ENCODE measurements at regions not wholly inside any gene's neighbourhood (a gene's known extent, or its start where the extent isn't known, plus 50 kb on each side); places are given as distances from the start of the nearest gene placed in this dataset.

- H3K27me3 ChIP-seq, result no peaks in the 10 kb centered on the region
- Mint-ChIP-seq H3K4me3 (no peak overlapping the region), H3K27ac (no peak overlapping the region), H3K9me3 (no peaks in the 10 kb centered on the region), H3K4me1 (peaks cover 19% of the 10 kb centered on the region), H3K36me3 (no peaks in the 10 kb centered on the region), H3K27me3 (ENCODE audit: insufficient read depth, low read depth) (peaks cover 1% of the 10 kb centered on the region)
- H2AFZ ChIP-seq (replicated peaks), result no peak overlapping the region
- H3K4me2 ChIP-seq, result no peak overlapping the region
- H3F3A ChIP-seq (ENCODE audit: low read depth), result no peaks in the 10 kb centered on the region
- no peaks in the 10 kb centered on the region for H4K20me1 ChIP-seq (ENCODE audit: low read depth)
- DNase-seq (ENCODE audit: low spot score), result no peak
- H3K4me3 ChIP-seq, result no peak overlapping the region
- no peaks in the 10 kb centered on the region for H3K79me2 ChIP-seq (ENCODE audit: low read depth)
- H3K9ac ChIP-seq, result no peak overlapping the region
- no peaks in the 10 kb centered on the region for H3K36me3 ChIP-seq
- TF ChIP-seq EZH2phosphoT487 (IDR thresholded peaks at IDR 0.05) (no peak), EZH2 (IDR thresholded peaks at IDR 0.05) (no peak), CTCF (IDR thresholded peaks at IDR 0.05) (no peak)
- no peaks in the 10 kb centered on the region for H3K4me1 ChIP-seq
- no peaks in the 10 kb centered on the region for H3K9me3 ChIP-seq (ENCODE audit: low read depth)
- H3K27ac ChIP-seq, result no peak overlapping the region
These were observed 261.0 kb downstream of the CDH26 start for GRCh38 chr20:60219231-60219630.

GRCh38 chr20:60219984-60220562, 261.9 kb downstream of the CDH26 start:
- no peak overlapping the region for H3K9ac ChIP-seq
- H3K27me3 ChIP-seq, result no peaks in the 10 kb centered on the region
- H3K27ac Mint-ChIP-seq, result no peak overlapping the region
- H3K9me3 ChIP-seq (ENCODE audit: low read depth), result no peaks in the 10 kb centered on the region
- no peak overlapping the region for H3K4me3 ChIP-seq
- no peaks in the 10 kb centered on the region for H3K27me3 Mint-ChIP-seq (ENCODE audit: insufficient read depth, low read depth)
- no peaks in the 10 kb centered on the region for H3K9me3 Mint-ChIP-seq
- no peak overlapping the region for H2AFZ ChIP-seq (replicated peaks)
- no peak for DNase-seq (ENCODE audit: low spot score)
- no peaks in the 10 kb centered on the region for H4K20me1 ChIP-seq (ENCODE audit: low read depth)
- H3K36me3 Mint-ChIP-seq, result no peaks in the 10 kb centered on the region
- H3K4me2 ChIP-seq, result no peak overlapping the region
- H3K79me2 ChIP-seq (ENCODE audit: low read depth), result no peaks in the 10 kb centered on the region
- TF ChIP-seq EZH2 (IDR thresholded peaks at IDR 0.05), result no peak
- TF ChIP-seq EZH2phosphoT487 (IDR thresholded peaks at IDR 0.05), result no peak
- TF ChIP-seq CTCF (IDR thresholded peaks at IDR 0.05), result no peak
- H3K4me3 Mint-ChIP-seq, result no peak overlapping the region
- H3K27ac ChIP-seq, result no peak overlapping the region
- no peaks in the 10 kb centered on the region for H3F3A ChIP-seq (ENCODE audit: low read depth)
- peaks cover 19% of the 10 kb centered on the region for H3K4me1 Mint-ChIP-seq
- no peaks in the 10 kb centered on the region for H3K36me3 ChIP-seq
- H3K4me1 ChIP-seq, result no peaks in the 10 kb centered on the region

- no peak overlapping the region for H2AFZ ChIP-seq (replicated peaks)
- H3K27me3 Mint-ChIP-seq (ENCODE audit: insufficient read depth, low read depth), result no peaks in the 10 kb centered on the region
- DNase-seq (ENCODE audit: low spot score), result no peak
These were observed 262.5 kb downstream of the CDH26 start for GRCh38 chr20:60220706-60221105.

More at GRCh38 chr20:60220706-60221105, 262.5 kb downstream of the CDH26 start:
- Histone ChIP-seq H4K20me1 (ENCODE audit: low read depth) (no peaks in the 10 kb centered on the region), H3K4me1 (no peaks in the 10 kb centered on the region), H3K27ac (no peak overlapping the region), H3F3A (ENCODE audit: low read depth) (no peaks in the 10 kb centered on the region), H3K27me3 (no peaks in the 10 kb centered on the region), H3K9ac (no peak overlapping the region), H3K36me3 (no peaks in the 10 kb centered on the region), H3K79me2 (ENCODE audit: low read depth) (no peaks in the 10 kb centered on the region), H3K9me3 (ENCODE audit: low read depth) (no peaks in the 10 kb centered on the region), H3K4me3 (no peak overlapping the region), H3K4me2 (no peak overlapping the region)
- peaks cover 13% of the 10 kb centered on the region for H3K4me1 Mint-ChIP-seq
- no peaks in the 10 kb centered on the region for H3K9me3 Mint-ChIP-seq
- no peak overlapping the region for H3K27ac Mint-ChIP-seq
- TF ChIP-seq CTCF (IDR thresholded peaks at IDR 0.05), result no peak
- TF ChIP-seq EZH2phosphoT487 (IDR thresholded peaks at IDR 0.05), result no peak
- no peak for TF ChIP-seq EZH2 (IDR thresholded peaks at IDR 0.05)
- H3K36me3 Mint-ChIP-seq, result no peaks in the 10 kb centered on the region
- H3K4me3 Mint-ChIP-seq, result no peak overlapping the region
